WI38 (cell line): ENCODE measurements at regions not wholly inside any gene's neighbourhood (a gene's known extent, or its start where the extent isn't known, plus 50 kb on each side); places are given as distances from the start of the nearest gene placed in this dataset.

ENCODE experiments used
- H3K4me3 ChIP-seq: 2 replicates; pipeline ENCODE4 v1.5.1; 2011; ENCODE audit warnings: low read depth, mild to moderate bottlenecking, control low read depth, low read length
- TF ChIP-seq, protein P1 (sequence below): IDR thresholded peaks from 2 replicates; pipeline ENCODE4 v1.5.1; 2012; ENCODE audit warnings: low read depth, mild to moderate bottlenecking, control low read depth, low read length

DNA sequence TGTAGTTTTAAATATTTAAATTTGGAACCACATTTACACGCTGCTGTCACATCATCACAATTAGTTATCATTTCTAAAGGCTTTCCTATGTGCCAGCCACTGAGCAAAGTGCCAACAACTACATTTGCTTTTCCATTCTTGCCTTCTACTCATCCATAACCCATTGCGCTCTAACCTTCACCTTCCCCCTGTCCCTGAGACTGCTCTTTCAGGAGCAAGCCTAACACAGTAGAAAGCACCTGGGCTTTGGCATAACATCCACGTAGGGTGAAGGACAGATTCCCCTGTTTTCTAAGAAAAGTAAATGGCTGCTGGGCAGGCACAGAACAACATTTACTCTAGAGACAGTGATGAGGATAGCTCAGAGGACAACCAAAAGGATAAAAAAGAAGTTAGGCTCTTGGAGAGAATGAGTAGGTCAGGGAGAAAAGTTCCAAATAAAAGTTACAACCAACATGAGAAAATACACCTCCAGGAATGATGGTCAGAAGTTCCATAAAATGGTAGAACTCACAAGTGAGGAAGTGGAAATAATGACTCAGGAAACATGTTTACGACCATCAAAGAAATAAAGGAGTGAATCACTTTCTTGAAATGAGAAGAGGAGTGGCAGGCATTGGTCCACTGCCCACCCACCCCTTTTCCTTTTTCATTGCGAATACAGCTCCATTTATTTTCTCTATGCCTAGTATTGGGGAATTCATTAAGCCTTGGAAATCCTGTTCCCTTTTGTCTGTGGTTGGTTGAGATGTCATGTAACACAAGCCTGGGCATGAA lies 77.2 kb downstream of the PFDN4 start:
- TF ChIP-seq, protein P1, sequence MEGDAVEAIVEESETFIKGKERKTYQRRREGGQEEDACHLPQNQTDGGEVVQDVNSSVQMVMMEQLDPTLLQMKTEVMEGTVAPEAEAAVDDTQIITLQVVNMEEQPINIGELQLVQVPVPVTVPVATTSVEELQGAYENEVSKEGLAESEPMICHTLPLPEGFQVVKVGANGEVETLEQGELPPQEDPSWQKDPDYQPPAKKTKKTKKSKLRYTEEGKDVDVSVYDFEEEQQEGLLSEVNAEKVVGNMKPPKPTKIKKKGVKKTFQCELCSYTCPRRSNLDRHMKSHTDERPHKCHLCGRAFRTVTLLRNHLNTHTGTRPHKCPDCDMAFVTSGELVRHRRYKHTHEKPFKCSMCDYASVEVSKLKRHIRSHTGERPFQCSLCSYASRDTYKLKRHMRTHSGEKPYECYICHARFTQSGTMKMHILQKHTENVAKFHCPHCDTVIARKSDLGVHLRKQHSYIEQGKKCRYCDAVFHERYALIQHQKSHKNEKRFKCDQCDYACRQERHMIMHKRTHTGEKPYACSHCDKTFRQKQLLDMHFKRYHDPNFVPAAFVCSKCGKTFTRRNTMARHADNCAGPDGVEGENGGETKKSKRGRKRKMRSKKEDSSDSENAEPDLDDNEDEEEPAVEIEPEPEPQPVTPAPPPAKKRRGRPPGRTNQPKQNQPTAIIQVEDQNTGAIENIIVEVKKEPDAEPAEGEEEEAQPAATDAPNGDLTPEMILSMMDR, result no peak
- H3K4me3 ChIP-seq, result no peak overlapping the region

DNA sequence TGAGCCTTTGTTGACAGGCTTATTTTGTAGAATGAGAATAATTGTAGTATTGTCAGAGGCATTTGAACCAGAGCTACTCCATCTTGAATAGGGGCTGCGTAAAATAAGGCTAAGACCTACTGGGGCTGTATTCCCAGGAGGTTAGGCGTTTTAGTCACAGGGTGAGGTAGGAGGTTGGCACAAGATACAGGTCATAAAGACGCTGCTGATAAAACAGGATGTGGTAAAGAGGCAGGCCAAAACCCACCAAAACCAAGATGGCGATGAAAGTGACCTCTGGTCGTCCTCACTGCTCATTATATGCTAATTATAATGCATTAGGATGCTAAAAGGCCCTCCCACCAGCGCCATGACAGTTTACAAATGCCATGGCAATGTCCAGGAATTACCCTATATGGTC lies 82.7 kb downstream of the PFDN4 start:
- H3K4me3 ChIP-seq, result no peak overlapping the region
- TF ChIP-seq, protein P1, result no peak

DNA sequence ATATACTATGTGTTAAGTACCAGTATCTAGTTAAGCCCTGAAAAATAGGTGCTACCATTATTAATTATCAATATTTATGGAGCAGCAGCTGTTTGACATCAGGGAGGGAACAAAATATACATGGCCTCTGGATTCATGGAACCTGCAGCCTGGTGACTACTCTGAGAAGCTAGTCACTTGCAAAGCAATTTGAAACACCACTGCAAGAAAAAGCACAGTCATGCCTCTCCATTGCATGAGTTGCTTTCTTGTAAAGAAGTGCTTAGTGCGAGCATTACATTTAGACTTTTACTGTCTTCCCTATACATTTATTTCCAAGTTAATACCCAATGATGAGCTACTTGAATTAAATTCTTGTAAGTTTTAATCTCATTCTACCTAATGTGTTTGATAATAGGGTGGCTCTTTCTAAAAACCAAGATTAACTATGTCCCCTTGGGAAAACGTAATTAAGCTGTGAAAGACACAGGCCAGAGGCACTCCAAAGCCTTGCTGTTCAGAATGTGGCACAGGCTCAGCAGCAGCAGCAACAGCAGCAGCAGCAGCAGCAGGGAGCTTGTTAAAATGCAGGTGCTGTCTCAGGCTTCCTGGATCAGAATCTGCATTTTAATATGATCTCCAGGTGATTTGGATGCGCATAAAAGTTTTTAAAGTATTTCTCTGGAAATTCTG lies 83.6 kb downstream of the PFDN4 start:
- TF ChIP-seq, protein P1, result no peak
- no peak overlapping the region for H3K4me3 ChIP-seq

DNA sequence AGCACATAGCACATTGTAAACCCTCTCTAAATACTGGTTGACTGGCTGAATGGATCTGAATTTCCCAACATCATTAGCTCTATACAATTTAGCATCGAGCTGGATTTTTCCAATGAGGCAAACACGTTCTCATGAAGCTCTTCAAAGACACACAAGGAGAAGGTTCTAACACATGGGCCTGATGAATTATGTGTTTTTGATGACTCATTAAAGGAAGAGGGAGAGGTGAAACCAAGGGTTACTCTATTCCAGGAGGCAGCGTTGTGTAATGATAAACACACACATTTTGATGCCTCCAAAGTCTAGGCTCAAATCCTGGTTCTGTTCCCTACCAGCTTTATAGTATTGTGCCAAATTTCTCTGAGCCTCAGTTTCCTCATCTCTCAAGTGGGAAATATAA lies 84.3 kb downstream of the PFDN4 start:
- no peak overlapping the region for H3K4me3 ChIP-seq
- TF ChIP-seq, protein P1, result no peak

DNA sequence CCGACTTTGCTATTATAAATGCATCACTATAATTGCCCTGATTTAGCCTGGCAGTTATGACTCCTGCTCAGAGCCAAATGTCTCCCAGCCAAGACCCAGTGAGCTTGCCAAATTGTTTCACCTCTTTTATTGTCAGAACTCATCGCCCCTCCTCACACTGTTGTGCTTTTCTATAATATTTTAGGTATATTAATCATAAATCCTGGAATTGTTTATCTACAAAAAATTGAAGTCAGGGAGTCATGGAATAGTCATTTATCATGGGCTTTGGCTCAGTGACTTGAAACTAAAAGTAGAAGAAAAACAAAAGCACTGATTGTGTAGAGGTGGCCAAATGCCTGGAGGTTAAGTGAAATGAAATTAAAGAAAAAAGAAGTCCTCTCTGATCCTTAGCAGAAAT lies 85.6 kb downstream of the PFDN4 start:
- no peak overlapping the region for H3K4me3 ChIP-seq
- TF ChIP-seq, protein P1, result no peak

DNA sequence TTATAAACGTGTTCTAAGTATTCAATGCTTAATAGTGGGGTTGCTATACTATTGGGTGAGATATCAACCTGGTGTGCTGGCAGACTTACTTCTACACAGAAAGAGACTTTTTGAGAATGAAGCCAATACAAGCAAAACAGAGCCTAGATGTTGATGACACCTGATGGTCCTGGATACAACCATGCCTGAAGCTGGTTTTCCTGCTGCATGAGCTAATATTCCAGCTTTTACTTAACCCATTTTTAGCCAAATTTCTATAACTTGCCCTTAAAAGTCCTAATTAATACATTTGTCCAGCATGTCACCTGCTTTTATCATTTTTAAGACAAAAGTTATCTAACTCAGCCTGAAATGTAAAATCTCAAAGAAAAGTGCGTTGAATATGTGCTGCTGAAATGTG lies 86.2 kb downstream of the PFDN4 start:
- H3K4me3 ChIP-seq, result no peak overlapping the region

DNA sequence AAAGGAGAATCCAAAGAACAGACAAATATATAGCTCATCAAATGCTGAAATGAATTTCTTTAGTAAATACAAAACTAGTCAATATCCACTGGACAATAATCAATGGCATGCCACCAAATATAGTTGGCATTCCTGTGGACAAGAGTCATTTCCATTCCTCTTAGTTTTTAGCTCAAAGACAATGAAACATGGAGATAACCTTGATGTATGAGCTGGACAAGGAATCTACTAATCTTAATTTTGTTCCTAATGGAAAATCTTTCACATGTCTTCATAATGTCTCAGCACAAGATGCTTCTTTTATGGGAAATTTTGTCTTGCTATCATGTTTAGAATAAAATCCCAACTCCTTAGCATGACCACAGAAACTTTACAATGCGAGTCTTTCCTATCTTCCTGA lies 87.8 kb downstream of the PFDN4 start:
- TF ChIP-seq, protein P1, result no peak

More for the DNA sequence above, 86.2 kb downstream of the PFDN4 start:
- TF ChIP-seq, protein P1, result no peak

More for the DNA sequence above, 87.8 kb downstream of the PFDN4 start:
- H3K4me3 ChIP-seq, result no peak overlapping the region
